HEK293 (cell line): ENCODE measurements at regions not wholly inside any gene's neighbourhood (a gene's known extent, or its start where the extent isn't known, plus 50 kb on each side); places are given as distances from the start of the nearest gene placed in this dataset.

Experiments used
- CTCF ChIA-PET: fragments of 350-600 bp; formaldehyde crosslinking; extraction: SDS; loops from one replicate; lab custom pipeline; 2021; ENCODE audit warnings: antibody characterized with exemption; lab: Yijun Ruan, JAX
- POLR2A ChIA-PET: fragments of 300-600 bp; formaldehyde crosslinking; extraction: SDS; loops from one replicate; lab custom pipeline; 2020; ENCODE audit warnings: antibody characterized with exemption, inconsistent platforms; lab: Yijun Ruan, JAX
- H3K27ac ChIP-seq: fragments of 200-500 bp; sonication (Bioruptor generic); 2 replicates; pipeline ENCODE4 v1.5.1; 2014; ENCODE audit warnings: low read depth, low read length, control low read depth, inconsistent platforms; ENCODE audit errors: extremely low read depth
- H3K36me3 ChIP-seq, 2 experiments: fragments of 200-500 bp in 1 of 2; sonication (Bioruptor generic) in 1 of 2; 1 replicate in 1 of 2; 2 replicates in 1 of 2; pipeline ENCODE4 v1.5.1; 2014 to 2017; ENCODE audit warnings: inconsistent platforms in 2 of 2, low read length in 2 of 2; ENCODE audit not compliant: control insufficient read depth in 2 of 2, insufficient read depth in 1 of 2
- H3K4me1 ChIP-seq: fragments of 200-500 bp; sonication (Bioruptor generic); 2 replicates; pipeline ENCODE4 v1.5.1; 2014; ENCODE audit warnings: mild to moderate bottlenecking, low read length, inconsistent platforms; ENCODE audit not compliant: control insufficient read depth, insufficient read depth
- H3K4me3 ChIP-seq: 2 replicates; pipeline ENCODE4 v1.5.1; 2011; ENCODE audit warnings: low read depth, mild to moderate bottlenecking, control low read depth, low read length, moderate library complexity
- H3K9me3 ChIP-seq: fragments of 200-500 bp; sonication (Bioruptor generic); 2 replicates; pipeline ENCODE4 v1.5.1; 2014; ENCODE audit warnings: low read depth, low read length, inconsistent platforms; ENCODE audit not compliant: control insufficient read depth, insufficient read depth
- GFI1B ChIP-seq: fragments of 450-650 bp; formaldehyde crosslinking; IDR thresholded peaks from 2 replicates; pipeline ENCODE4 v1.5.1; 2016; ENCODE audit warnings: missing biosample characterization, missing genetic modification characterization
- PRDM1 ChIP-seq: fragments of 450-650 bp; formaldehyde crosslinking; IDR thresholded peaks from 2 replicates; pipeline ENCODE4; 2016; ENCODE audit warnings: missing biosample characterization, missing genetic modification characterization
- SCRT2 ChIP-seq: fragments of 450-650 bp; formaldehyde crosslinking; IDR thresholded peaks from 2 replicates; pipeline ENCODE4 v1.5.1; 2016; ENCODE audit warnings: missing biosample characterization, missing genetic modification characterization
- ZFP41 ChIP-seq: fragments of 450-650 bp; formaldehyde crosslinking; IDR thresholded peaks from 2 replicates; pipeline ENCODE4 v1.5.1; 2016; ENCODE audit warnings: missing biosample characterization, missing genetic modification characterization, borderline replicate concordance
- ZNF239 ChIP-seq: fragments of 450-650 bp; formaldehyde crosslinking; IDR thresholded peaks from 2 replicates; pipeline ENCODE4 v1.5.1; 2016; ENCODE audit warnings: missing biosample characterization, missing genetic modification characterization
- ZNF266 ChIP-seq: fragments of 450-650 bp; formaldehyde crosslinking; IDR thresholded peaks from 2 replicates; pipeline ENCODE4 v1.5.1; 2016; ENCODE audit warnings: missing biosample characterization, missing genetic modification characterization, low read depth
- ZNF350 ChIP-seq: fragments of 450-650 bp; formaldehyde crosslinking; IDR thresholded peaks from 2 replicates; pipeline ENCODE4 v1.5.0; 2017; ENCODE audit warnings: missing biosample characterization, mild to moderate bottlenecking, missing genetic modification characterization
- ZNF623 ChIP-seq: fragments of 450-650 bp; formaldehyde crosslinking; IDR thresholded peaks from 2 replicates; pipeline ENCODE4 v1.5.1; 2016; ENCODE audit warnings: missing biosample characterization, missing genetic modification characterization
- TF ChIP-seq, protein P1 (sequence below): fragments of 450-650 bp; formaldehyde crosslinking; IDR thresholded peaks from 2 replicates; pipeline ENCODE4 v1.5.1; 2016; ENCODE audit warnings: missing biosample characterization, missing genetic modification characterization
- TF ChIP-seq, protein P2 (sequence below): fragments of 450-650 bp; formaldehyde crosslinking; IDR thresholded peaks from 2 replicates; pipeline ENCODE4 v1.5.1; 2016; ENCODE audit warnings: missing biosample characterization, missing genetic modification characterization, borderline replicate concordance
- TF ChIP-seq, protein P3 (sequence below): fragments of 450-650 bp; formaldehyde crosslinking; IDR thresholded peaks from 2 replicates; pipeline ENCODE4 v1.5.1; 2017; ENCODE audit warnings: missing biosample characterization, missing genetic modification characterization
- TF ChIP-seq, protein P4 (sequence below): fragments of 450-650 bp; formaldehyde crosslinking; conservative IDR thresholded peaks from 2 replicates; pipeline ENCODE4 v1.5.1; 2016; ENCODE audit warnings: low read depth, missing biosample characterization, missing genetic modification characterization
- TF ChIP-seq, protein P5 (sequence below): fragments of 450-650 bp; formaldehyde crosslinking; IDR thresholded peaks from 2 replicates; pipeline ENCODE4 v1.5.1; 2016; ENCODE audit warnings: missing biosample characterization, missing genetic modification characterization

DNA sequence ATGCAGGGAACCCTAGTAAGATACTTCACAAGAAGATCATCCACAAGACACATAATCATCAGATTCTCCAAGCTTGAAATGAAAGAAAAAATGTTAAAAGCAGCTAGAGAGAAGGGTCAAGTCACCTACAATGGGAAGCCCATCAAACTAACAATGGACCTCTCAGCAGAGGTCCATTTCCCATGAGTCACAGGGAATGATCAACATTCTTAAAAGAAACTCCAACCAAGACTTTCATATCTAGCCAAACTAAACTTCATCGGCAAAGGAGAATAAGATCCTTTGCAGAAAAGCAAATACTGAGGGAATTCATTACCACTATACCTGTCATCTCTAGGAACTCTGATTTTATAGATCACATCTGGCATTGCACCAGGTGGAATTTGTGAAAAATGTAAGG is 52.9 kb upstream of the SPATA31E1 start:
- POLR2A ChIA-PET, result no interaction called here
- H3K4me1 ChIP-seq, result no peaks in the 10 kb centered on the region

DNA sequence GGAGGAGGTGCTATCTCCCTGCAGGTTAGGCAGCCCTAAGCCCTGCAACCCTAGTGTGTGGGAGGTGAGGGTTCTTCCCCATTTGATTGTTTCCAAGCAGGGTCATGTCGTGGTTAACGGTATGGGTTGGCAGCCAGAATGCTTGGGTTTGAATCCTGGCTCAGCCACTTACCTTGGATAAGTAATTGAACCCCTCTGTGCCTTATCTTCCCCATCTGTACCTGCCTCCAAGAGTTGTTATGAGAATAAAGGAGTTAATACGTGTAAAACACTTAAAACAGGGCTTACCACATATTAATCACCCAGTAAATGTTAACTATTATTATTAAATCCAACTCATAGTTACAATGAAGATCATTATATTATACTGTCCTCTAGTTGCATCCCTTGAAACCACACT is 52.2 kb upstream of the SPATA31E1 start:
- CTCF ChIA-PET, result no interaction called here
- TF ChIP-seq ZNF350 (tag by site-specific recombination) (no peak), ZNF623 (no peak), PRDM1 (no peak), ZNF239 (no peak)
- TF ChIP-seq, protein P1, sequence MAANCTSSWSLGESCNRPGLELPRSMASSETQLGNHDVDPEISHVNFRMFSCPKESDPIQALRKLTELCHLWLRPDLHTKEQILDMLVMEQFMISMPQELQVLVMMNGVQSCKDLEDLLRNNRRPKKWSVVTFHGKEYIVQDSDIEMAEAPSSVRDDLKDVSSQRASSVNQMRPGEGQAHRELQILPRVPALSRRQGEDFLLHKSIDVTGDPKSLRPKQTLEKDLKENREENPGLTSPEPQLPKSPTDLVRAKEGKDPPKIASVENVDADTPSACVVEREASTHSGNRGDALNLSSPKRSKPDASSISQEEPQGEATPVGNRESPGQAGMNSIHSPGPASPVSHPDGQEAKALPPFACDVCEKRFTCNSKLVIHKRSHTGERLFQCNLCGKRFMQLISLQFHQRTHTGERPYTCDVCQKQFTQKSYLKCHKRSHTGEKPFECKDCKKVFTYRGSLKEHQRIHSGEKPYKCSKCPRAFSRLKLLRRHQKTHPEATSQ (tag by site-specific recombination), result no peak

More for the DNA sequence above, 52.9 kb upstream of the SPATA31E1 start:
- Histone ChIP-seq H3K9me3 (no peaks in the 10 kb centered on the region), H3K4me3 (no peak overlapping the region), H3K36me3 (no peaks in the 10 kb centered on the region), H3K27ac (no peak overlapping the region)
- TF ChIP-seq GFI1B (tag by site-specific recombination), result no peak
- TF ChIP-seq, protein P2, sequence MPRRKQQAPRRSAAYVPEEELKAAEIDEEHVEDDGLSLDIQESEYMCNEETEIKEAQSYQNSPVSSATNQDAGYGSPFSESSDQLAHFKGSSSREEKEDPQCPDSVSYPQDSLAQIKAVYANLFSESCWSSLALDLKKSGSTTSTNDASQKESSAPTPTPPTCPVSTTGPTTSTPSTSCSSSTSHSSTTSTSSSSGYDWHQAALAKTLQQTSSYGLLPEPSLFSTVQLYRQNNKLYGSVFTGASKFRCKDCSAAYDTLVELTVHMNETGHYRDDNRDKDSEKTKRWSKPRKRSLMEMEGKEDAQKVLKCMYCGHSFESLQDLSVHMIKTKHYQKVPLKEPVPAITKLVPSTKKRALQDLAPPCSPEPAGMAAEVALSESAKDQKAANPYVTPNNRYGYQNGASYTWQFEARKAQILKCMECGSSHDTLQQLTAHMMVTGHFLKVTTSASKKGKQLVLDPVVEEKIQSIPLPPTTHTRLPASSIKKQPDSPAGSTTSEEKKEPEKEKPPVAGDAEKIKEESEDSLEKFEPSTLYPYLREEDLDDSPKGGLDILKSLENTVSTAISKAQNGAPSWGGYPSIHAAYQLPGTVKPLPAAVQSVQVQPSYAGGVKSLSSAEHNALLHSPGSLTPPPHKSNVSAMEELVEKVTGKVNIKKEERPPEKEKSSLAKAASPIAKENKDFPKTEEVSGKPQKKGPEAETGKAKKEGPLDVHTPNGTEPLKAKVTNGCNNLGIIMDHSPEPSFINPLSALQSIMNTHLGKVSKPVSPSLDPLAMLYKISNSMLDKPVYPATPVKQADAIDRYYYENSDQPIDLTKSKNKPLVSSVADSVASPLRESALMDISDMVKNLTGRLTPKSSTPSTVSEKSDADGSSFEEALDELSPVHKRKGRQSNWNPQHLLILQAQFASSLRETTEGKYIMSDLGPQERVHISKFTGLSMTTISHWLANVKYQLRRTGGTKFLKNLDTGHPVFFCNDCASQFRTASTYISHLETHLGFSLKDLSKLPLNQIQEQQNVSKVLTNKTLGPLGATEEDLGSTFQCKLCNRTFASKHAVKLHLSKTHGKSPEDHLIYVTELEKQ (tag by site-specific recombination), result no peak
- TF ChIP-seq ZNF266 (tag by site-specific recombination), result no peak
- TF ChIP-seq SCRT2, result no peak
- TF ChIP-seq, protein P3, sequence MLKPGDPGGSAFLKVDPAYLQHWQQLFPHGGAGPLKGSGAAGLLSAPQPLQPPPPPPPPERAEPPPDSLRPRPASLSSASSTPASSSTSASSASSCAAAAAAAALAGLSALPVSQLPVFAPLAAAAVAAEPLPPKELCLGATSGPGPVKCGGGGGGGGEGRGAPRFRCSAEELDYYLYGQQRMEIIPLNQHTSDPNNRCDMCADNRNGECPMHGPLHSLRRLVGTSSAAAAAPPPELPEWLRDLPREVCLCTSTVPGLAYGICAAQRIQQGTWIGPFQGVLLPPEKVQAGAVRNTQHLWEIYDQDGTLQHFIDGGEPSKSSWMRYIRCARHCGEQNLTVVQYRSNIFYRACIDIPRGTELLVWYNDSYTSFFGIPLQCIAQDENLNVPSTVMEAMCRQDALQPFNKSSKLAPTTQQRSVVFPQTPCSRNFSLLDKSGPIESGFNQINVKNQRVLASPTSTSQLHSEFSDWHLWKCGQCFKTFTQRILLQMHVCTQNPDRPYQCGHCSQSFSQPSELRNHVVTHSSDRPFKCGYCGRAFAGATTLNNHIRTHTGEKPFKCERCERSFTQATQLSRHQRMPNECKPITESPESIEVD (tag by site-specific recombination), result no peak
- TF ChIP-seq, protein P4, sequence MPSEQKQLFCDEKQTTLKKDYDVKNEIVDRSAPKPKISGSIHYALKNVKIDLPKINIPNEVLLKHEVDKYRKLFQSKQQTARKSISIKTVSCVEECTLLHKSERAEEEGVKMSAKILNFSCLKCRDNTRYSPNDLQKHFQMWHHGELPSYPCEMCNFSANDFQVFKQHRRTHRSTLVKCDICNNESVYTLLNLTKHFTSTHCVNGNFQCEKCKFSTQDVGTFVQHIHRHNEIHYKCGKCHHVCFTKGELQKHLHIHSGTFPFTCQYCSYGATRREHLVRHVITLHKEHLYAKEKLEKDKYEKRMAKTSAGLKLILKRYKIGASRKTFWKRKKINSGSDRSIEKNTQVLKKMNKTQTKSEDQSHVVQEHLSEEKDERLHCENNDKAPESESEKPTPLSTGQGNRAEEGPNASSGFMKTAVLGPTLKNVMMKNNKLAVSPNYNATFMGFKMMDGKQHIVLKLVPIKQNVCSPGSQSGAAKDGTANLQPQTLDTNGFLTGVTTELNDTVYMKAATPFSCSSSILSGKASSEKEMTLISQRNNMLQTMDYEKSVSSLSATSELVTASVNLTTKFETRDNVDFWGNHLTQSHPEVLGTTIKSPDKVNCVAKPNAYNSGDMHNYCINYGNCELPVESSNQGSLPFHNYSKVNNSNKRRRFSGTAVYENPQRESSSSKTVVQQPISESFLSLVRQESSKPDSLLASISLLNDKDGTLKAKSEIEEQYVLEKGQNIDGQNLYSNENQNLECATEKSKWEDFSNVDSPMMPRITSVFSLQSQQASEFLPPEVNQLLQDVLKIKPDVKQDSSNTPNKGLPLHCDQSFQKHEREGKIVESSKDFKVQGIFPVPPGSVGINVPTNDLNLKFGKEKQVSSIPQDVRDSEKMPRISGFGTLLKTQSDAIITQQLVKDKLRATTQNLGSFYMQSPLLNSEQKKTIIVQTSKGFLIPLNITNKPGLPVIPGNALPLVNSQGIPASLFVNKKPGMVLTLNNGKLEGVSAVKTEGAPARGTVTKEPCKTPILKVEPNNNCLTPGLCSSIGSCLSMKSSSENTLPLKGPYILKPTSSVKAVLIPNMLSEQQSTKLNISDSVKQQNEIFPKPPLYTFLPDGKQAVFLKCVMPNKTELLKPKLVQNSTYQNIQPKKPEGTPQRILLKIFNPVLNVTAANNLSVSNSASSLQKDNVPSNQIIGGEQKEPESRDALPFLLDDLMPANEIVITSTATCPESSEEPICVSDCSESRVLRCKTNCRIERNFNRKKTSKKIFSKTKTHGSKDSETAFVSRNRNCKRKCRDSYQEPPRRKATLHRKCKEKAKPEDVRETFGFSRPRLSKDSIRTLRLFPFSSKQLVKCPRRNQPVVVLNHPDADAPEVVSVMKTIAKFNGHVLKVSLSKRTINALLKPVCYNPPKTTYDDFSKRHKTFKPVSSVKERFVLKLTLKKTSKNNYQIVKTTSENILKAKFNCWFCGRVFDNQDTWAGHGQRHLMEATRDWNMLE (tag by site-specific recombination), result no peak
- TF ChIP-seq, protein P5, sequence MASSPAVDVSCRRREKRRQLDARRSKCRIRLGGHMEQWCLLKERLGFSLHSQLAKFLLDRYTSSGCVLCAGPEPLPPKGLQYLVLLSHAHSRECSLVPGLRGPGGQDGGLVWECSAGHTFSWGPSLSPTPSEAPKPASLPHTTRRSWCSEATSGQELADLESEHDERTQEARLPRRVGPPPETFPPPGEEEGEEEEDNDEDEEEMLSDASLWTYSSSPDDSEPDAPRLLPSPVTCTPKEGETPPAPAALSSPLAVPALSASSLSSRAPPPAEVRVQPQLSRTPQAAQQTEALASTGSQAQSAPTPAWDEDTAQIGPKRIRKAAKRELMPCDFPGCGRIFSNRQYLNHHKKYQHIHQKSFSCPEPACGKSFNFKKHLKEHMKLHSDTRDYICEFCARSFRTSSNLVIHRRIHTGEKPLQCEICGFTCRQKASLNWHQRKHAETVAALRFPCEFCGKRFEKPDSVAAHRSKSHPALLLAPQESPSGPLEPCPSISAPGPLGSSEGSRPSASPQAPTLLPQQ (tag by site-specific recombination), result no peak
- no peak for TF ChIP-seq ZFP41 (tag by site-specific recombination)
- TF ChIP-seq ZNF239, result no peak
- CTCF ChIA-PET, result no interaction called here

More for the DNA sequence above, 52.2 kb upstream of the SPATA31E1 start:
- no peaks in the 10 kb centered on the region for H3K4me1 ChIP-seq
- POLR2A ChIA-PET, result no interaction called here
- no peaks in the 10 kb centered on the region for H3K9me3 ChIP-seq
- H3K4me3 ChIP-seq, result no peak overlapping the region
- no peaks in the 10 kb centered on the region for H3K36me3 ChIP-seq
- no peak overlapping the region for H3K27ac ChIP-seq
